ENCODE measurements at regions not wholly inside any gene's neighbourhood (a gene's known extent, or its start where the extent isn't known, plus 50 kb on each side); places are given as distances from the start of the nearest gene placed in this dataset.

DNA sequence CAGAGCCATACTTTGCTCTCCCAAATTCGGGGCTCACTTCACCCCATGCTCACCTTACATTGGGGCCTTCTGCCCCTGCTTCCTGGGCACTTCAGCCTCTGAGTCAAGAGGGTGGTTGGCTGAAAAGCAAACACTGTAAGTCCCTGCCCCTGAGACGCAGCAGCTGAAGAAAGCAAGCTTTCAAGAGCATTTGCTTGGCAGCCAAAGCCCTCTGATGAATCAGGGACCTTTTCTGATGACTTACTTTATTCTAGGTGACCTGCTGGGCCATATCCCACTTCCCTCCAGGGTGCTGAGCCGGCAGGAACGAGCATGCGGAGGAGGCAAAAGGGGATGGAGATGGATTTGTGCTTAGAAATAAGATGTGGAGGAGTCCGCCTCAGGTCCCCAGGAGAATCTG lies 147.0 kb upstream of the TNRC6C start:
- Histone ChIP-seq H3K27ac (ENCODE audit: low read depth, low read length) (no peak overlapping the region), H2AFZ (ENCODE audit: low read length) (no peak overlapping the region), H3K79me2 (ENCODE audit: insufficient read depth, low read length) (no peaks in the 10 kb centered on the region), H3K4me1 (ENCODE audit: insufficient read depth, low read length) (peaks cover 16% of the 10 kb centered on the region), H3K4me3 (ENCODE audit: insufficient read depth, low read length) (no peak overlapping the region), H4K20me1 (ENCODE audit: insufficient read depth, low read length) (no peaks in the 10 kb centered on the region), H3K9me3 (ENCODE audit: low read depth, low read length) (no peaks in the 10 kb centered on the region), H3K4me2 (ENCODE audit: insufficient read depth, low read length) (no peak overlapping the region), H3K27me3 (ENCODE audit: insufficient read depth, low read length) (peaks cover 4% of the 10 kb centered on the region), H3K36me3 (ENCODE audit: insufficient read depth, low read length) (no peaks in the 10 kb centered on the region)
- TF ChIP-seq, protein P1, sequence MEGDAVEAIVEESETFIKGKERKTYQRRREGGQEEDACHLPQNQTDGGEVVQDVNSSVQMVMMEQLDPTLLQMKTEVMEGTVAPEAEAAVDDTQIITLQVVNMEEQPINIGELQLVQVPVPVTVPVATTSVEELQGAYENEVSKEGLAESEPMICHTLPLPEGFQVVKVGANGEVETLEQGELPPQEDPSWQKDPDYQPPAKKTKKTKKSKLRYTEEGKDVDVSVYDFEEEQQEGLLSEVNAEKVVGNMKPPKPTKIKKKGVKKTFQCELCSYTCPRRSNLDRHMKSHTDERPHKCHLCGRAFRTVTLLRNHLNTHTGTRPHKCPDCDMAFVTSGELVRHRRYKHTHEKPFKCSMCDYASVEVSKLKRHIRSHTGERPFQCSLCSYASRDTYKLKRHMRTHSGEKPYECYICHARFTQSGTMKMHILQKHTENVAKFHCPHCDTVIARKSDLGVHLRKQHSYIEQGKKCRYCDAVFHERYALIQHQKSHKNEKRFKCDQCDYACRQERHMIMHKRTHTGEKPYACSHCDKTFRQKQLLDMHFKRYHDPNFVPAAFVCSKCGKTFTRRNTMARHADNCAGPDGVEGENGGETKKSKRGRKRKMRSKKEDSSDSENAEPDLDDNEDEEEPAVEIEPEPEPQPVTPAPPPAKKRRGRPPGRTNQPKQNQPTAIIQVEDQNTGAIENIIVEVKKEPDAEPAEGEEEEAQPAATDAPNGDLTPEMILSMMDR (IDR thresholded peaks at IDR 0.05; ENCODE audit: extremely low read depth, low read depth, low read length): no peak
- no peak for DNase-seq (ENCODE audit: insufficient read length, low spot score, missing footprints)

DNA sequence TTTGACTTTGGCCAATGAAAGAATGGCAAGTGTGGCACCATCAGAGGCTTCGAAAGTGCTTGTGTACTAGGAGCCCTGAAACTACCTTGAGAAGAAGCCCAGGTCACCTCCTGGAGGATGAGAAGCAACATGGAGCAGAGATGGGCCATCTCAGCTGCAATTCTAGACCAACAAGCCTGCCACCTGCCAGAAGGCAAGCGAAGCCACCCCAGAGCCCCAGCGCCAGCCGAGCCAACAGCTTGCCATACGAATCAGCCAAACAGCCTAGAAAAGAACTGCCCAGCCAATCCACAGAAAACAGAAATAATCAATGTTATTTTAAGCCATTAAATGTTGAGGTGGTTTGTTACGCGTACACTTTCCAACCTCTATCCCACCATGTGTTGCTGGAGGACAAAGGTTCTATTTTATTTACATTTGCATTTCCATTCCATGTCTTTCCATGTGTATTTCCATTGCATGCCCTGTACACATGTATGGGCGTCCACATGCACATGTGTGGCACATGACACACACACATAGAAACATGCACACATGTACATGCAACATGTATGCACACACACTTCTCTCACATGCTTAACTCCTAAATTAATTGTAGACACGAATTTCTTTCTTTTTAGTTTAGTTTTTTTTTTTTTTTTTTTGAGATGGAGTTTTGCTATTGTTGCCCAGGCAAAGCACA lies 144.3 kb upstream of the TNRC6C start:
- Histone ChIP-seq H3K4me2 (ENCODE audit: insufficient read depth, low read length) (no peak overlapping the region), H3K4me3 (ENCODE audit: insufficient read depth, low read length) (no peak overlapping the region), H3K27ac (ENCODE audit: low read depth, low read length) (no peak overlapping the region), H3K79me2 (ENCODE audit: insufficient read depth, low read length) (no peaks in the 10 kb centered on the region), H3K4me1 (ENCODE audit: insufficient read depth, low read length) (peaks cover 22% of the 10 kb centered on the region), H2AFZ (ENCODE audit: low read length) (no peak overlapping the region), H3K9me3 (ENCODE audit: low read depth, low read length) (no peaks in the 10 kb centered on the region), H3K27me3 (ENCODE audit: insufficient read depth, low read length) (no peaks in the 10 kb centered on the region), H3K36me3 (ENCODE audit: insufficient read depth, low read length) (no peaks in the 10 kb centered on the region), H4K20me1 (ENCODE audit: insufficient read depth, low read length) (no peaks in the 10 kb centered on the region)
- TF ChIP-seq, protein P1 (IDR thresholded peaks at IDR 0.05; ENCODE audit: extremely low read depth, low read depth, low read length): no peak
- no peak for DNase-seq (ENCODE audit: insufficient read length, low spot score, missing footprints)

DNA sequence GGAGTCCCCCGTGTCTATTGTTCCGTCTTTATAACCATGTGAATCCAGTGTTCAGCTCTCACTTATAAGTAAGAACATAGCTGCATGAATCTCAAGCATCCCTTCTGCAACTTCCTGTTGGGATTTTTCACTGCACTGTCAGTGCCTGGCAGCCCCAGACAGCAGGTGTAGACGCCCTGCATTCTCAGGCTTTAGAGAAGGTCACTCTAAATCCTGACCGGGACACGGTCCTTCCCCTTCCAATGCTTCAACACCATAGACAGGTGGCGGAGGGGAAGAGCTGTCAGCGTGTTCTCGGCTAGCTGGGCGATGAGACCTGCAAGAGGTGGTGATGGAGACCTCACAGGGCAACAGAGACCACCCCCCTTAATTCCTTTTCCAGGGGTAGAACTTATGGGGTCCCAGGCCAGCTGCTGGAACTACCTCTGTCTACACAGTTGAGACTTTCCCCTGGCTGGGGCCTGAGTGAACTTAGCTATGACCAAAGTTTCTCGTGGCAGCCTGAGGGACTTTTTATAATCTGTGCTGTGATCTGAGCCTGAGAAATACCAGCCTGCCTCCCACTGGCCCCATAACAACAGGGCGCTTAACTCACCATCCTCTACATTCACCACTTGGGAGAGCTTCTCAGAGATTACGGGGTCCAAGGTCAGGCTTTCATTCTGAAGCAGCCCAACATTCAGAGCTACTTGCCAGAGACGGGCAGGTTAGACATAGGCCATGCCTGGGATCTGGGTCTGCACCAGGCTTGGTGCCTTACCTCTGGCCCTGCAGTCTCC lies 143.2 kb upstream of the TNRC6C start:
- Histone ChIP-seq H2AFZ (ENCODE audit: low read length) (no peak overlapping the region), H3K36me3 (ENCODE audit: insufficient read depth, low read length) (no peaks in the 10 kb centered on the region), H3K4me2 (ENCODE audit: insufficient read depth, low read length) (no peak overlapping the region), H3K9me3 (ENCODE audit: low read depth, low read length) (no peaks in the 10 kb centered on the region), H4K20me1 (ENCODE audit: insufficient read depth, low read length) (no peaks in the 10 kb centered on the region), H3K4me1 (ENCODE audit: insufficient read depth, low read length) (peaks cover 20% of the 10 kb centered on the region), H3K4me3 (ENCODE audit: insufficient read depth, low read length) (no peak overlapping the region), H3K79me2 (ENCODE audit: insufficient read depth, low read length) (no peaks in the 10 kb centered on the region), H3K27ac (ENCODE audit: low read depth, low read length) (no peak overlapping the region), H3K27me3 (ENCODE audit: insufficient read depth, low read length) (no peaks in the 10 kb centered on the region)
- TF ChIP-seq, protein P1 (IDR thresholded peaks at IDR 0.05; ENCODE audit: extremely low read depth, low read depth, low read length): no peak
- no peak for DNase-seq (ENCODE audit: insufficient read length, low spot score, missing footprints)

- H3K27ac ChIP-seq (ENCODE audit: low read depth, low read length): no peak overlapping the region
- H3K79me2 ChIP-seq (ENCODE audit: insufficient read depth, low read length): no peaks in the 10 kb centered on the region
- no peak overlapping the region for H3K4me3 ChIP-seq (ENCODE audit: insufficient read depth, low read length)
- TF ChIP-seq, protein P1 (IDR thresholded peaks at IDR 0.05; ENCODE audit: extremely low read depth, low read depth, low read length): no peak
- no peak overlapping the region for H2AFZ ChIP-seq (ENCODE audit: low read length)
- no peaks in the 10 kb centered on the region for H3K9me3 ChIP-seq (ENCODE audit: low read depth, low read length)
- no peaks in the 10 kb centered on the region for H3K27me3 ChIP-seq (ENCODE audit: insufficient read depth, low read length)
- H4K20me1 ChIP-seq (ENCODE audit: insufficient read depth, low read length): no peaks in the 10 kb centered on the region
- DNase-seq (ENCODE audit: insufficient read length, low spot score, missing footprints): no peak
- H3K4me2 ChIP-seq (ENCODE audit: insufficient read depth, low read length): no peak overlapping the region
- H3K36me3 ChIP-seq (ENCODE audit: insufficient read depth, low read length): no peaks in the 10 kb centered on the region
- H3K4me1 ChIP-seq (ENCODE audit: insufficient read depth, low read length): peaks cover 6% of the 10 kb centered on the region
Measured at GRCh38 chr17:77817953-77818352, 140.6 kb upstream of the TNRC6C start.
